Anterior cingulate cortex (tissue), 58 donors: ENCODE measurements at regions not wholly inside any gene's neighbourhood (a gene's known extent, or its start where the extent isn't known, plus 50 kb on each side); places are given as distances from the start of the nearest gene placed in this dataset.

ENCODE experiments used
- DNase-seq, 58 donors: peaks; one replicate each; lab custom pipeline; 2025; lab: John Stamatoyannopoulos, UW

DNA sequence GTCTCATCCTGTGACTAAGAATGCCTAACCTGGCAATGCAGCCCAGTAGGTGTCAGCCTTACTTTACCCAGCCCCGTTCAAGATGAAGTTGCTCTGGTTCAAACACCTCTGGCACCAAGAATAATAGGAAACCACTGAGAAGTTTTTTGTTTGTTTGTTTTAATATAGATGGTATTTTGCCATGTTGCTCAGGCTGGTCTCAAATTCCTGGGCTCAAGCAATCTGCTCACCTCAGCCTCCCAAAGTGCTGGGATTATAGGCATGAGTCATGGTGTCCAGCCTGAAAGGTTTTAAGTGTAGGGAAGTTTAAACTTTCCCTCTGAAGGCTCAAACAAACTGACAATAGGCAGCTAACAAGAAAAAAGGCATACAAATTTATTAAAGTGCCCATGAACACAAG, 51.2 kb upstream of the ABCC4 start:
- no peak for DNase-seq

DNA sequence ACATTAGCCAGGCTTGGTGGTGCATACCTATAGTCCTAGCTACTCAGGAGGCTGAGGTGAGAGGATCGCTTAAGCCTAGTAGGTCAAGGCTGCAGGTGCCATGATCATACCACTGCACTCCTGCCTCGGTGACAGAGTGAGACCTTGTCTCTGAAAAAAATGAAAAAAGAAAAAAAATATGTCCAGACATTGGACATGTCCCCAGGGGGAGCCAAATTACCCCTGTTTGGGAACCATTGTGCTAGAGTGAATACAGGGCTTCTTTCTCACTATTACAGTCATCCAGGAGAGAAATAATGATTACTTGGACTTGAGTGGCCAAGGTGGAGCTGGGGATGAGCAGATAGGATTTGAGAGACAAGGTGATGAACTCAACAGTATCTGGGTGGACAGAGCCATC, 52.9 kb upstream of the ABCC4 start:
- no peak for DNase-seq

DNA sequence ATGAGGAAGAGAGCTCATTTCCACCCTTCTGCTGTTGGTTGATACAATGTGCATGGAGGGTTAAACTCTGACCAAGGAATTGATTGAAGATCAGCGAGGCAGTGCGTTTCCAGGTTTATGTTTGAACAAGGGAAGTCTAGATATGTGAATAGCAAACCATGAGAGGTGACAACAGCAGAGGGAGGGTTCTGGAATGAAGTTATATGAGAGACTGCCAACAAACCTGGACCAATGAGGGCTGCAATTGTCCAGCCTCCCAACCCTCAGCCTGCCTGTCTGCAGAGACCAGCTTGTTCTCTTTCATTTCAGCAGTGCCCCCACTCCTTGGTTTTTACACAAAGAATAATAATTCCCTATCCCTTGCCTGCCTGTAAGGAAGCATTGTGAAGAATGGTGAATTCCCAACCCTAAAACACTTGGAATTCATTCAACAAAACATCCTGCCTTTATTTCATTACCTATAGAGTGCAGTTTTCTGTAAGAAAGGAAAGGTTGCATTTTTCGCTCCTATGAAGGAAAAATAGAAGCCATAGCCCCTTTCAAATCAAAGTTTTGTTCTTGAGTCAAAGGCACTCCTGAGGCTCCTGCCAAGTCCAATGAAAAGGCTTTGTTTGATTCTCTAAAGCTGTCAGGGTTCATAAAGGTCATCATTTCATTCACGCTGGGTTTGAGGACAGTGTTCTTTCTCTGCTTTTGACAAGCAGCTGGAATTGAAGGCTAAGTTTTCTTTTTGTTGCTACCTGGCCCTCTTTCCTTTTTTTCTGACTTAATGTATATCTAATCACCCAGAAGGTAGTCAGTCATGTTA, 53.6 kb upstream of the ABCC4 start:
- peak in 11 of 58 donors; percentile 0 to 24 (median 3) for DNase-seq

DNA sequence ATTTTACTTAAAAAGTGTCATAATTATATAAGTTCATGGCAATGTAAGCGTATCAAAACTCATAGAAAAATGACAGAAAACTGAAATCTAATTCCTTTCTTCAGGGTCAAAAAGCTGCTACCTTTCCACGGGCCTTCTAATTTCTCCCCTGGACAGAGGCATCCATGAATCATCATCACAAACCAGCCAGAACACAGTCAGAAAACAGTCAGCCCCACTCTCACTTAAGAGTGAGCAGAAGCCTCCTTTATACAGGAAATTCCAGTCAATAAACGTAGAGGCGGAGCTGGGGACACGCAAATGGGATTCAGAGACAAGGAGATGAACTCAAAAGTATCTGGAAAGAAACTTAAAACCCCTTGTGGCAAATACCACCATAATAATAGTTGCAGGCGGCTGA, 54.2 kb upstream of the ABCC4 start:
- DNase-seq = no peak

DNA sequence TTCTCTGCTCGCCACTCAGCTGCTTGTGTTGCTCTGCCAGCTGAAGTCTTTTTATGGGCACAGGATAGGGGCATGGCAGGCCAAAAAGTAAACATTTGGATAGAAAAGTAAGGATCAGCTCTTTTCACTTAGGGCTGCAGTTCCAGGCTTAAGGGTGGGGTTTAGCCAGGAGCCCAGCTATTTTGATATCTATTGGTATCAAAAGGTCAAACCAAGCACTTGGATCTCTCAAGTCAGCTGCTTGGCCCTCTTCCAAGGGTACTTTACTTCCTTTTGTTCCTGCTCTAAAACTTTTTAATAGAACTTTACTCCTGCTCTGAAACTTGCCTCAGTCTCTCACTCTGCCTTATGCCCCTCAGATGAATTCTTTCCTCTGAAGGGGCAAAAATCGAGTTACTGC, 55.7 kb upstream of the ABCC4 start:
- no peak for DNase-seq

DNA sequence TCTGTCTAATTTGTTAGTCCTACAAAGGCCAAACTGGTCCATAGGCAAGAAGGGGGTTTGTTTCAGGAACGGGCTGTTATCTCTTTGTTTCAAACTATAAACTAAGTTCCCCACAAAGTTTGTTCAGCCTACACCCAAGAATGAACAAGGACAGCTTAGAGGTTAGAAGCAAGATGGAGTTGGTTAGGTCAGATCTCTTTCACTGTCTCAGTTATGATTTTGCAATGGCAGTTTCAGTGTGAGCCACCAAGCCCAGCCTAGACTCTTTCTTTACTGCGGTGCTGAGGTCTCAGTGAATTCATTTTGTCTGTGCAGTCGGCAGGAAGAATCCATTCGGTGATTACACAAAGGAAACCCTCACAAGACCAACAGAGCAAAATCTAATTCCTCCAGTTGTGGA, 56.6 kb upstream of the ABCC4 start:
- DNase-seq = no peak

DNA sequence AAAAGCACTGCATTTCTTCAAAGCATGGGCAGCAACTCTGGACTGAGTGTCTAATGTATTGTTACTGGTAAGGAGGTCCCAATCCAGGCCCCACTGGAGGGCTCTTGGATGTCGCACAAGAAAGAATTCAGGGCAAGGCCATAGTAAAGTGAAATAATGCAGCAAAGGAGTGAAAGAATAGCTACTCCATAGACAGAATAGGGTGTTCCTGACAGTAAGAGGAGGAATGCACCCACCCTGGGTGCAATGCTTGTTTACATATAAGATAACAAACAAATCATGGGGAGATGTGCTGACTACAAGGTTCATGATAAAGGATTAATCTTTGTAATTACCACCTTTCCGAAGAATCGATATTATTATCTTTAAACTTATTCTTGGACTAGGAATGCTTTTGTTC, 58.8 kb upstream of the ABCC4 start:
- DNase-seq = no peak

DNA sequence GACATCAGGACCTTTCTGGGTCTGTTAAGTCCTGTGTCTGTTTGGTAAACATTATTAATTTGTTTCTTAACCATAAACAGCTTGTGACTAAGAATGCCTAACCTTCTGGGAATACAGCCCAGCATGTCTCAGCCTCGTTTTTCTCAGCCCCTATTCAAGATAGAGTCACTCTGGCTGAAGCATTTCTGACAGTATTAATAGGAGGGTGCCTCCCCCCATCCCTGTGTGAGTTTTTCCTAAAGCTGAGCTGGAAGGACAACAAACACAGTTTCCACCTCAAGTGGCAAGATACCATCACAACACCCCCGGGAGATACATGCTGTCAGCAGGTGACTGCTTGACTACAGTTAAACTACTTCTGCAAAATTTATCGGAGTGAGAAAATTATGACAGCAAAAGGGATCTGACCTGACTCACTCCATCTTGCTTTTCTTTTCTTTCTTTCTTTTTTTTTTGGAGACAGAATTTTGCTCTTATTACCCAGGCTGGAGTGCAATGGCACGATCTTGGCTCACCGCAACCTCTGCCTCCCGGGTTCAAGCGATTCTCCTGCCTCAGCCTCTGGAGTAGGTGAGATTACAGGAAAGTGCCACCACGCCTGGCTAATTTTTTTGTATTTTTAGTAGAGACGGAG, 59.3 kb upstream of the ABCC4 start:
- no peak for DNase-seq

DNA sequence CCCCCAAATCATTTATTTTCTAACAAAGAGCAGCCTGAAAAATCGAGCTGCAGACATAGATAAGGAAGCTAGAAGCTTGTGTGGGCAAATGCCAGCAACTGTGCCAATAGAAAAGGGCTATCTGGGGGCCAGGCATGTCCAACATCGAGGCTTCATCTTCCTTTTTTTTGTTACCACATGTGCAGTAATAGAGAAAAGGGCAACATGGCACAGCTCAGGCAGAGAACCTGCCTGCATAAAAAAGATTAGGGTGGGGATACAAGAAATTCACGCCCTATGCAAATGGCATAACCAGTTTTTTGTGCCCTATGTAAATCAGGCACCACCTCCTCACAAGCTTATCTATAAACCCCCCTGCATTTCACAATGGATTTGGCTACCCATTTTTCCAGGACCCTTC, 60.4 kb upstream of the ABCC4 start:
- no peak for DNase-seq

DNA sequence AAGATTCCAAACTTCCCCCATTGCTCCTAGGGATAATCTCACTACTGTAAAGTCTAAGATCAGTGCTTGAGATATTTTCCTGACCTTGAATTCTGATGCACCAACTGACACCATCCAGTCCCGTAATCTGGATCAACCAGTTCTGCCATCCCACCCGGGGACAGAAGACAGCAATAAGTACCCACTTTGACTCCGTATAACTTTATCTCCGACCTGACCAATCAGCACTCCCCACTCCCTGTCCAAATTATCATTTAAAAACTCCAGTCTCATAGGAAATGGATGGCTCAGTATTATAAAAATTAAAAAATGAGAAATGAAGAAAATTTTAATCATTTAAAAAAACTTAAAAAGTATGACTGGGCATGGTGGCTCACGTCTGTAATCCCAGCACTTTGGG, 61.4 kb upstream of the ABCC4 start:
- DNase-seq = no peak

DNA sequence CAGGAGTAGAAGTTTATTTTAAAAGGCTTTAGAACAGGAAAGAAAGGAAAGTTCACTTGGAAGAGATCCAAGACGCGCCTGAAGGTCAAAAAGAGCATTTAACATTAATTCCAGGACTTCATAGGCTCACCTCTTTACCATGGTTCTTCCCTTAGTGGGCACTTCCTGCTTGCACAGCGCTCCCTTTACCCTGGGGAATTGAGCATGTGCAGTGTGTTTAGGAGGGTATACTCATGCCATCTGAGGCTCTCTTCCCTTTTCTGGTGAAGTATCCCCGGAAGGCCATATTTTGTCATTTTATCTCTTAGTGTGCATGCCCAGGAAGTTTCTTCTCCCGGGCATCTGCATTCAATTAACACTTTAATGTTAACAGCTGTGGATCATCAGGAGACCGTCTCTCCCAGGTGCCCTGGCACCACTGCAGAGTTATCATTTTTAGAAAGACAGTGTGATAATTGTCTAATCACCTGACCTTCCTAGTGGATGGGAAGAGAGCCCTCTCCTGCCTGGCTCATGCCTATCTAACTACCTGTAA, 66.1 kb upstream of the ABCC4 start:
- DNase-seq = no peak

DNA sequence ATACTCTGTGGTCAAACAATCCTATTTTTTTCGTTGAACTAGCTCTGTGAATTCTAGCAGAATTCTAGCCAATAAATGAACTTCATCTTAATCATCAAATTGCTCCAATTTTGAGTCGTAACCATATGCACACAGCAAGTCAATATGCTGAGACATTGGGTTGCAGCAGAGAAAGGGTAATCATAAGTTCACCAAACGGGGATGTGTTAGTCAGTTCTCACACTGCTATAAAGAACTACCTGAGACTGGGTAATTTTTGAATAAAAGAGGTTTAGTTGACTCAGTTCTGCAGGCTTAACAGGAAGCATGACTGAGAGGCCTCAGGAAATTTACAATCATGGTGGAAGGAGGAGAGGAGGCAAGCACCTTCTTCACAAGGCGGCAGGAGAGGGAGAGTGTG, 67.7 kb upstream of the ABCC4 start:
- DNase-seq = no peak

DNA sequence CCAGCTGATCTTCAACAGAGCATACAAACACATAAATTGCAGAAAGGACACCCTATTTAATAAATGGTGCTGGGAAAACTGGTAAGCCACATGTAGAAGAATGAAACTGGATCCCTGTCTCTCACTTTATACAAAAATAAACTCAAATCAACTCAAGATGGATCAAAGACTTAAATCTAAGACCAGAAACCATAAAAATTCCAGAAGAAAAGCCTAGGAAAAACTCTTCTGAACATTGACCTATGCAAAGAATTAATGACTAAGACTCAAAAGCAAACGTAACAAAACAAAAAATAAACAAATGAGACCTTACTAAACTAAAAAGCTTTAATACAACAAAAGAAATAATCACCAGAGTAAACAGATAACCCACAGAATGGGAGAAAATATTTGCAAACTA, 74.5 kb upstream of the ABCC4 start:
- DNase-seq = no peak

DNA sequence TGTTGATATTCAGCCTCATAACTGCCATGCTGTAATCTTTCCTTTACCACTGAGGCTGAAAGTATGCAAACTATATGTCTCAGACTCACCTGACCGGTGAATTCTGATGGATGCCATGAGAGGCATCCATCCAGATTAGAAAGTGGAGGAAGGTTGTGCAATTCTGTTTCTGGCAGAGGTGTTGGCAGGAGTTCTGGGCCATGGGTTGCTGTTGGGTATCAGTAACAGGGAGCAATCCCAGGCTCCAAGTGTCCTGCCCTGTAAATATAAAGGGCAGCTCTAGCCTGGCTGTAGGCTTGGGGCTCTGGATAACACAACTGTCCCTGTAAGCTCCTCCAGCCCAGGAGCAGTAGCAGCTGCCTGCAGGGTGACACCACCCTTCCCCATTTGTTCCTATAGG, 77.4 kb upstream of the ABCC4 start:
- no peak for DNase-seq

DNA sequence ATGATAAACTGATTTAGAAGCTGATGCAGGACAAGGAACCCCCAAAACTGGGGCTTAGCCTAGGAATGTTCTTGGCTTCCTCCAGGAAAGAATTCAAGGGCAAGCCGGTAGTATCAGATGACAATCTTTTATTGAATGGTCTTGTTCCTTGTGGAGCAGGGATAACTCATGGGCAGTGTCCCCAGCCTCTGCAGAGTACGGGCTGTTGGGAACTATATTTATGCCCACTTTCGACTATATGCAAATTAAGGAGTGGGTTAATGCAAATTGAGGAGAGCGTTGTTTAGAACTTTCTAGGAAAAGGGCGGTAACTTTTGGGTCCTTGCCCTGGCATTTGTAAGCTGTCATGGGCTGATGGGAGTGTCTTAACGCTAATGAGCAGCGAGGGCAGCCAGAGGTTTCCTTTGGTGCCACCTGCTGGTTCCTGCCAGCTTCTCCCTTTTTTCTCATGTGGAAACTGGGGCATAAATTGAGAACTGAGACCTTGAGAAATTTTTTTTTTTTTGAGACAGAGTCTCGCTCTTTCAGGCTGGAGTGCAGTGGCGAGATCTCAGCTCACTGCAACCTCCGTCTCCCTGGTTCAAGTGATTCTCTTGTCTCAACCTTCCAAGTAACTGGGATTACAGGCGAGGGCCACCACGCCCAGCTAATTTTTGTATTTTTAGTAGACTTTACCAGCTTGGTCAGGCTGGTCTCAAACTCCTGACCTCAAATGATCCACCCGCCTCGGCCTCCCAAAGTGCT, 79.4 kb upstream of the ABCC4 start:
- DNase-seq = peak in 55 of 58 donors; percentile 3 to 76 (median 55)

DNA sequence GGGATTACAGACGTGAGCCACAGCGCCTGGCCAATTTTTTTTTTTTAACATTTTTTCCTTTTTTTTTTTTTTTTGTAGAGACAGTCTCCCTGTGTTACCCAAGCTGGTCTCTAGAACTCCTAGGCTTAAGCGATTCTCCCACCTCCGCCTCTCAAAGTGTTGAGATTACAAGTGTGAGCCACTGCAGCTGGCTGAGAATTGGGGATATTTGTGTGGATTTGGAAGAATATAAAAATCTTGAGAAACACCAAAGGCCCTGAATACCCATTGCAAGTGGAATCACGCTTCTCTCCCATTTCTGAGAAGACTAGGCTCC, 79.9 kb upstream of the ABCC4 start:
- peak in 3 of 58 donors; percentile 1 to 20 (median 3) for DNase-seq

DNA sequence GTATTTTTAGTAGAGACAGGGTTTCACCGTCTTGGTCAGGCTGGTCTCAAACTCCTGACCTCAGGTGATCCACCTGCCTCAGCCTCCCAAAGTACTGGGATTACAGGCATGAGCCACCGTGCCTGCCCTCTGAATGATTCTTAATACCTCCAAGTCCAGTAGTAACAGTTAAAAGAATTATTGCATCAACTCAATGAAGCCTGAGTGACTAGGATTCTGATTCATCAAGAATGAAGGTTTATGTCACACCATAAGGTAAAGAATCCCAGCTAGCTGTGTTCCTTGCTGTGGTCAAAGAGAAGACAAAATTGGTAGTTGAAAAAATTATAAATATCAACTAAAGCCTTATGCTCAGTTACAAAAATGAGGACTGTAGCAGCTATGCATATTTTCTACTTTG, 81.2 kb upstream of the ABCC4 start:
- no peak for DNase-seq

DNA sequence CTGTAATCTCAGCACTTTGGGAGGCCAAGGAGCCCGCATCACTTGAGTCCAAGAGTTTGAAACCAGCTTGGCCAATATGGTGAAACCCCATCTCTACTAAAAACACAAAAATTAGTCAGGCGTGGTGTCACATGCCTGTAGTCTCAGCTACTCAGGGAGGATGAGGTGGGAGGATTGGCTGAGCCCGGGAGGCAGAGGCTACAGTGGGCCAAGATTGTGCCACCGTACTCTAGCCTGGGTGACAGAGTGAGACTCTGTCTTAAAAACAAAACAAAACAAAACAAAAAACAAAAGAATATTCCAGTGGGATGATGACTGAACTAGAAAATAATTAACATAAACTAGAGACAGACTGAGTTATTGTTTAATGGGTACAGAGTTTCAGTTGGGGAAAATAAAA, 81.7 kb upstream of the ABCC4 start:
- DNase-seq = no peak

DNA sequence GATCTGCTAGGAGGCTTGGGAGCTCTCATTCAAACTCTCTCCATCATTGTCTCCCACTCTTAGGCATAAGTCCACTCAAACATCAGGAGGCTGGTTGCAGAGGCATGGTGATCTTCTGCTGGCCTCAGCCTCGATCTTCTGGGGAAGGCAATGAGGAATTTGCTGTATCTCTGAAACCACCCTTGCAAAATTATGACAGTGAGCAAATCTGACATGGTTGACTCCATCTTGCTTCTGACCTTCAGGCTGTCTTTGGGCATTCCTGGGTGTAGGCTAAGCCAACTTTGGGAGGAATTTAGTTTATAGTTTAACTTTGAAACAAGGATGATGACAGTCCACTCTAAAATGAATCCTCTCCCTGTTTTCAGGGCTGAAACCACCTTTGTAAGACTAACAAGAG, 84.1 kb upstream of the ABCC4 start:
- no peak for DNase-seq

DNA sequence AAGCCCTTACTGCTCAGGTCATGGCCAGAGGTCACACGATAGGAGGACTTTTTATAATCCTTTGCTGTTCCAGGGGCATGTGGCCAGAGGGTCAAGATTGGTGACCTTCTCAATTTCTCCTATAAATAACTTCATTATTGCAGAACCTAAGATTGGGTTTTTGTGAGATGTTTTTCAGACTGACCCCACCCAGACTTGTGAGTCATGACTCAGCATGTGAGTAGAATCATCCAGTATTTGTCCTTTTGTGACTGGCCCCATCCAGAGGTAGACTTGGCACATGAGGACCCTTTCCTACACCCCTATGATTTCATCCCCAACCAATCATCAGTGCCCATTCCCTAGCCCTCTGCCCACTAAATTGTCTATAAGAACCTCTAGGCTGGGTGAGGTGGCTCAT, 84.5 kb upstream of the ABCC4 start:
- DNase-seq = no peak

DNA sequence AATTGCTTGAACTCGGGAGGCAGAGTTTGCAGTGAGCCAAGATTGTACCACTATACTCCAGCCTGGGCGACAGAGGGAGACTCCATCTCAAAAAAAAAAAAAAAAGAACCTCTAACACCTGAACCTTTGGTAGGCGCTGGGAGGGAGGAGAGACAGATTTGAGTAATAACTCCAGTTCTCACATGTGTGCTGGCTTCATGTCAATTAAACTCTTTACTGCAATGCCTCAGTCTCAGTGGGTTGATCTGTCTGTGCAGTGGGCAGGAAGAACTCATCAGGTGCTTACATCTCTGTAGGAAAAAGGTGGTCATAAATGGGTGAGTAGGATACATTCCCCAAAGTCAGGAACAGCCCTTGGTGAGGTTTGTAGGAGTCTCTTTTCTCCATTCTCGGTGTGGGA, 85.1 kb upstream of the ABCC4 start:
- no peak for DNase-seq
